ENCODE measurements at regions not wholly inside any gene's neighbourhood (a gene's known extent, or its start where the extent isn't known, plus 50 kb on each side); places are given as distances from the start of the nearest gene placed in this dataset.

- DNase-seq: no peak
Measured at GRCh38 chr6:26294302-26294701, 70.7 kb upstream of the BTN3A2 start.

GRCh38 chr6:26295691-26296555 is 69.1 kb upstream of the BTN3A2 start:
- DNase-seq: no peak

- DNase-seq: no peak
Measured at GRCh38 chr6:26296556-26296856, 68.5 kb upstream of the BTN3A2 start.

GRCh38 chr6:26296857-26297648 is 67.9 kb upstream of the BTN3A2 start:
- DNase-seq: no peak

- DNase-seq: no peak
Measured at GRCh38 chr6:26299286-26300042, 65.5 kb upstream of the BTN3A2 start.

- no peak for DNase-seq
Measured at GRCh38 chr6:26300043-26300331, 65.0 kb upstream of the BTN3A2 start.

GRCh38 chr6:26300359-26300758 is 64.6 kb upstream of the BTN3A2 start:
- no peak for DNase-seq

- no peak for DNase-seq
Measured at GRCh38 chr6:26300828-26301227, 64.2 kb upstream of the BTN3A2 start.

GRCh38 chr6:26301638-26302037 is 63.4 kb upstream of the BTN3A2 start:
- DNase-seq: no peak

- DNase-seq: no peak
Measured at GRCh38 chr6:26302941-26303559, 61.9 kb upstream of the BTN3A2 start.

- peak; percentile 57 for DNase-seq
Measured at GRCh38 chr6:26304213-26304796, 60.7 kb upstream of the BTN3A2 start.

GRCh38 chr6:26304797-26305640 is 60.0 kb upstream of the BTN3A2 start:
- peak; percentile 86 for DNase-seq

- DNase-seq: no peak
Measured at GRCh38 chr6:26305641-26305969, 59.4 kb upstream of the BTN3A2 start.

- no peak for DNase-seq
Measured at GRCh38 chr6:26306232-26306631, 58.8 kb upstream of the BTN3A2 start.

- DNase-seq: peak; percentile 32
Measured at GRCh38 chr6:26307850-26308249, 57.1 kb upstream of the BTN3A2 start.

GRCh38 chr6:26309731-26310142 is 55.3 kb upstream of the BTN3A2 start:
- peak; percentile 13 for DNase-seq

GRCh38 chr6:26311012-26311384 is 54.0 kb upstream of the BTN3A2 start:
- DNase-seq: peak; percentile 75

GRCh38 chr6:26311385-26312095 is 53.5 kb upstream of the BTN3A2 start:
- DNase-seq: peak; percentile 88

GRCh38 chr6:26312096-26312463 is 52.9 kb upstream of the BTN3A2 start:
- no peak for DNase-seq

GRCh38 chr6:26312501-26313397 is 52.2 kb upstream of the BTN3A2 start:
- DNase-seq: peak; percentile 92

All from CD4-positive, alpha-beta T cell treated with Interleukin-17A for 1 hour (primary cell).